Stimulated activated CD4-positive, alpha-beta T cell treated with anti-CD3 and anti-CD28 coated beads, Interleukin-4, amount 100 ng/mL, for 24 hours (primary cell): ENCODE measurements at regions not wholly inside any gene's neighbourhood (a gene's known extent, or its start where the extent isn't known, plus 50 kb on each side); places are given as distances from the start of the nearest gene placed in this dataset.

Source experiments
- DNase-seq: peaks from one replicate; pipeline ENCODE4 v3.0.0-alpha.2; 2020

GRCh38 chr13:79081942-79082341 is 324.1 kb downstream of the RBM26 start:
- DNase-seq: no peak

GRCh38 chr13:79079351-79079839 is 326.7 kb downstream of the RBM26 start:
- no peak for DNase-seq

GRCh38 chr13:79075703-79076102 is 330.4 kb downstream of the RBM26 start:
- no peak for DNase-seq

- DNase-seq: no peak
Observed at GRCh38 chr13:79070343-79070974, 335.6 kb downstream of the RBM26 start.

- DNase-seq: no peak
Observed at GRCh38 chr13:79062291-79062690, 343.8 kb downstream of the RBM26 start.

- no peak for DNase-seq
Observed at GRCh38 chr13:79060216-79060615, 345.8 kb downstream of the RBM26 start.

GRCh38 chr13:79056706-79057105 is 349.3 kb downstream of the RBM26 start:
- no peak for DNase-seq

- DNase-seq: no peak
Observed at GRCh38 chr13:79051472-79051871, 354.6 kb downstream of the RBM26 start.

GRCh38 chr13:79044415-79044814 is 361.6 kb downstream of the RBM26 start:
- DNase-seq: no peak

- DNase-seq: no peak
Observed at GRCh38 chr13:79043208-79043607, 362.8 kb downstream of the RBM26 start.

- no peak for DNase-seq
Observed at GRCh38 chr13:79037197-79037596, 368.9 kb downstream of the RBM26 start.

- no peak for DNase-seq
Observed at GRCh38 chr13:79034341-79034740, 371.7 kb downstream of the RBM26 start.

GRCh38 chr13:79030513-79030912 is 371.6 kb upstream of the OBI1 start:
- DNase-seq: no peak

- no peak for DNase-seq
Observed at GRCh38 chr13:79018166-79018565, 359.2 kb upstream of the OBI1 start.

- no peak for DNase-seq
Observed at GRCh38 chr13:79011179-79011578, 352.2 kb upstream of the OBI1 start.

- no peak for DNase-seq
Observed at GRCh38 chr13:79003989-79004898, 345.3 kb upstream of the OBI1 start.

GRCh38 chr13:78999494-78999893 is 340.5 kb upstream of the OBI1 start:
- no peak for DNase-seq

- no peak for DNase-seq
Observed at GRCh38 chr13:78998630-78999315, 339.8 kb upstream of the OBI1 start.

GRCh38 chr13:78997902-78998629 is 339.1 kb upstream of the OBI1 start:
- no peak for DNase-seq

- no peak for DNase-seq
Observed at GRCh38 chr13:78993792-78994191, 334.8 kb upstream of the OBI1 start.

- DNase-seq: no peak
Observed at GRCh38 chr13:78981913-78982312, 323.0 kb upstream of the OBI1 start.

GRCh38 chr13:78979349-78979748 is 320.4 kb upstream of the OBI1 start:
- no peak for DNase-seq
